Activated naive CD4-positive, alpha-beta T cell treated with anti-CD3 and anti-CD28 coated beads, Interleukin-2, amount 50 U/mL, for 16 hours (primary cell): ENCODE measurements at regions not wholly inside any gene's neighbourhood (a gene's known extent, or its start where the extent isn't known, plus 50 kb on each side); places are given as distances from the start of the nearest gene placed in this dataset.
"Not testable (repeated sequence)": the region's sequence is repeated elsewhere in the genome, so short reads cannot be mapped to it uniquely, and the experiment has no call there.

Experiments used
- DNase-seq: peaks from one replicate; pipeline ENCODE4 v3.0.0-alpha.2; 2020

DNA sequence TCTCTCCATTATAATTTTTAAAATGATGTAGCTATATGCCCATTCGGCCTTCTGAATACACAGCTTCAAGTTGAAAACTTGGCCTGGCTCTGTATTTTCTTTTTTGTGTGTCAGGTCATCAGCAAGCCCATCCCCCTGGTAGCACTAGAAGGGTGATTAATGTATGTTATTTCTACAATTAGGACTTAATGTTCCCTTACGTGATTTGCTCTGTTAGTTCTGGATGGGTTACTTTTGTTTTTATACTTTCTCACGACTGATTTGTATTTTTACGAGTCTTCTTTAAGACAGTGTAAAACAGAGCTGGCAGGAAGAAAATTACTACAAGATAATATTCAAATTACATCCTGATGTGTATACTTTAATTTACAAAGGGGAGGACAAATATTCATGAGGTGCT, 88.4 kb upstream of the RGPD4 start:
- DNase-seq: no peak

DNA sequence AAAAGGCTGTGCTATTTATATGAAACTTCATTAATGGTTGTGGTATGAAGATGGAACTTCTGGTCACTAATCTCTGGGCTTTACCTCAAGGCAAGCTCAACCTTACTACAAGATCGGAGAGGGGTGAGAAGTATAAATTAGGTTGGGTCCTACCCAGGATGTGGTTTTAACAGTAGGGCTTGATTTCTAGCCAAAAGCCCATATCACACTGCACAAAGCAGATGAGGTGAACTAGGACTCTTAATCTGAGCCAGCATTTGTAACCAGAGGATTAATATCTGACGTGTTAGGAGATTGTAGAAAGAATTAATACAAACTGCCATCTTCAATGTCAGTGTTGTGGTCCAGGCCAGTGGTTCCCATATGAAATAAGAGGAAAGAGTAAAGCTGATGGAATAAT, 86.4 kb upstream of the RGPD4 start:
- DNase-seq: no peak

DNA sequence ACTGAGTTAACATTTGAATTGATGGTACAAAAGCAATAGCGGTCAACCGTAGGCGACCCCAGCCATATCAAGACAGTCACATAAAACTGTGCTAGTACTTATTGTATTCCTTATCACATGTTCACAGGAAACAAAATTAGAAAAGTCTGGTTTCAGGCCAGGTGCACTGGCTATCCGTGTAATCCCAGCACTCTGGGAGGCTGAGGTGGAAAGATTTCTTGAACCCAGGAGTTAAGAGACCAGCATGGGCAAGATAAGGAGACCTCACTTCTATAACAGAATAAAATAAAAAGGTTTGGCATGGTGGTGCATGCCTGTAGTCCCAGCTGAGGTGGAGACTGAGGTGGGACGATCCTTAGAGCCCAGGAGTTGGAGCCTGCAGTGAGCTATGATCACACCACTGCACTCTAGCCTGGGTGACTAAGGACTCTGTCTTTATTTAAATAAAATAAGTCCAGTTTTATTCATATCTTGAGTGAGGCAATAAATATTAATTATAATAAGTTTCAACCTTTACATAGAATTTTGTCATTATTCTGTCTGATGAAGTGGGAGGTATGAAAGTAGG, 84.1 kb upstream of the RGPD4 start:
- DNase-seq: no peak

DNA sequence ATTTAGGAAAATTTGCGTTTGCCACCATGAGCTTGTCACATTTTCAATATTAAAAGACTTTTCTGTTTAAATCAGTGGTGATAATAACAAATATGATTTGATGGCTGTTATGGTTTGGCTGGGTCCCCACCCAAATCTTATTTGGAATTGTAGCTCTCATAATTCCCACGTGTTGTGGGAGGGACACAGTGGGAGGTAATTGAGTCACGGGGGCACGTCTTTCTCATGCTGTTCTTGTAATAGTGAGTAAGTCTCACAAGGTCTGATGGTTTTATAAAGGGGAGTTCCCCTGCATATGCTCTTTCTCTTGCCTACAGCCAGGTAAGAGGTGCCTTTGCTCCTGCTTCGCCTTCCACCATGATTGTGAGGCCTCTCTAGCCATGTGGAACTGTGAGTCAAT, 83.4 kb upstream of the RGPD4 start:
- DNase-seq: no peak

- no peak for DNase-seq
Measured at GRCh38 chr2:107745100-107745499, 81.6 kb upstream of the RGPD4 start.

- not testable (repeated sequence) for DNase-seq
Measured at GRCh38 chr2:107746552-107747198, 80.0 kb upstream of the RGPD4 start.

DNA sequence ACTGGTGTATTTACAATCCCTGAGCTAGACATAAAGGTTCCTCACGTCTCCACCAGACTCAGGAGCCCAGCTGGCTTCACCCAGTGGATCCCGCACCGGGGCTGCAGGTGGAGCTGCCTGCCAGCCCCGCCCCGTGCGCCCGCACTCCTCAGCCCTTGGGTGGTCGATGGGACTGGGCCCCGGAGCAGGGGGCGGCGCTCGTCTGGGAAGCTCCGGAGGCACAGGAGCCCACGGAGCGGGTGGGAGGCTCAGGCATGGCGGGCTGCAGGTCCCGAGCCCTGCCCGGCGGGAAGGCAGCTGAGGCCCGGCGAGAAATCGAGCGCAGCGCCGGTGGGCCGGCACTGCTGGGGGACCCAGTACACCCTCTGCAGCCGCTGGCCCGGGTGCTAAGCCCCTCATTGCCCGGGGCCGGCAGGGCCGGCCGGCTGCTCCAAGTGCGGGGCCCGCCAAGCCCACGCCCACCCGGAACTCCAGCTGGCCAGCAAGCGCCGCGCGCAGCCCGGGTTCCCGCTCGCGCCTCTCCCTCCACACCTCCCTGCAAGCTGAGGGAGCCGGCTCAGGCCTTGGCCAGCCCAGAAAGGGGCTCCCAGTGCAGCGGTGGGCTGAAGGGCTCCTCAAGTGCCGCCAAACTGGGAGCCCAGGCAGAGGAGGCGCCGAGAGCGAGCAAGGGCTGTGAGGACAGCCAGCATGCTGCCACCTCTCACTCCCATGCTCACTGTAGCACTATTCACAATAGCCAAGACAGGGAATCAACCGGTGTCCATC, 79.3 kb upstream of the RGPD4 start:
- DNase-seq: not testable (repeated sequence)

- DNase-seq: no peak
Measured at GRCh38 chr2:107747964-107748583, 78.6 kb upstream of the RGPD4 start.

- DNase-seq: no peak
Measured at GRCh38 chr2:107751936-107752335, 74.8 kb upstream of the RGPD4 start.

GRCh38 chr2:107753806-107754205, 72.9 kb upstream of the RGPD4 start:
- DNase-seq: not testable (repeated sequence)

DNA sequence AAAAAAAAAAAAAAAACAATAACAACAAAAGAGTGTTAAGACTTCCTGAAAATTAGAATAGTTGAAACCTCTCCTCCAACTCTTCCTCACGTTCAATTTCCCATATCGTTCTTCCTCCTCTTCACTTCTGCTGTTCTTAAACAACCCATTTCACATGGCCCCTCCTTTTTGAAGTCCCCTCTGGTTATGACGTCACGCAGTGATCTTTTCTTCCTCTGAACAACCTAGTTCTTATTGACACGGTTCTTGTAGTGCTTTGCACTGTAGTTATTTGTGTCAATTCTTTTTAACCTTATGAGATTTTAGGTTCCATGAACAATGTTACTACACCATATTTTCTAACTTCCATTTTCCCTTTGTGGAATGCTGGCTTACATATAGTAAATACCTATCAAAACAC, 69.5 kb upstream of the RGPD4 start:
- DNase-seq: no peak

DNA sequence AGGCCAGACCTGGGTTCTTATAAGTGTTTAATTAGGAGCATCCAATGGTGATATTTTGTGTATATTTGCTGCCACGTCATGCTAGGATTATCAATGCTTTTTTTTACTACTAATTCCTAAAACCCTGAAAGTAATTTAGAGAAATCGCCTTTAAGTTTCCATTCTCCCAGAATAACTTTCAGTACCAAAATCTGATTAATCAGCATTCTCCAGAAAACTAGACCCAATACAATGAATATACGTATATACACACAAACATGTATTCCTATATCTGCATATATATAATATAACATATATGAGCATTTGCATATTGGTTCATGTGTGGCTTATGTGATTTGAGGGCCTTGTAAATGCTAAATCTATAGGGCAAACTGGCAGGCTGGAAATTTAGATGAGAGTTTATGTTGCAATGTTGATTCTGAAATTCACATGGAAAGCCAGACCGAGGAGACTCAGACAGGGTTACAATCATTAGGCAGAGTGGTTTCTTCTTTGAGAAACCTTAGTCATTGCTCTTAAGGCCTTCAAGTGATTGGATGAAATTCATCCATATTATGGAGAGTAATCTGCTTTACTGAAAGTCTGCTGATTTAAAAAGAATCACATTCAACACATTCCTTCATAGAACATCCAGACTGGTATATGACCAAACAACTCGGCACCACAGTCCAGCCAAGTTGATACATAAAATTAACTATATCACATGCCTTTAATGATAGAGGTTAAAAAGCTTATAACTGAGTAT, 65.9 kb upstream of the RGPD4 start:
- no peak for DNase-seq

- no peak for DNase-seq
Measured at GRCh38 chr2:107772353-107772752, 54.3 kb upstream of the RGPD4 start.

- no peak for DNase-seq
Measured at GRCh38 chr2:107775211-107775610, 51.5 kb upstream of the RGPD4 start.

DNA sequence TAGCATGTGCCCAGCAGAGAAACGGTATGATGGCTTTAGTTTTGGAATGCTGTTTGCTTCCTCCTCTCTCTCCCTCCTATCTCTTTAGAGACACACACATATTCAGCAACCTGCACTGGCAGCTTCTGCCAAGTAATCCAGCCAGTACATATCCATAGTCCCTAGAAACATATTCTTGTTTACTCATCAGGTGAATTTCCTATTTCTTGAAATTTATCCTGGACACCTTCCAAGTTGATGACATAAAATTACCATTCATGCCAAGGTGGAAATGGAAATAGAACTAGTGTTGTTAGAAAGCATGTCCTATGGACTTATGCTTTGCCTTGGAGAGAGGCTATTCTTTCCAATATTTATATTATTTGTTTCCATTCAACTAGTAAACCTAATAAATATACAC, 50.9 kb upstream of the RGPD4 start:
- no peak for DNase-seq

DNA sequence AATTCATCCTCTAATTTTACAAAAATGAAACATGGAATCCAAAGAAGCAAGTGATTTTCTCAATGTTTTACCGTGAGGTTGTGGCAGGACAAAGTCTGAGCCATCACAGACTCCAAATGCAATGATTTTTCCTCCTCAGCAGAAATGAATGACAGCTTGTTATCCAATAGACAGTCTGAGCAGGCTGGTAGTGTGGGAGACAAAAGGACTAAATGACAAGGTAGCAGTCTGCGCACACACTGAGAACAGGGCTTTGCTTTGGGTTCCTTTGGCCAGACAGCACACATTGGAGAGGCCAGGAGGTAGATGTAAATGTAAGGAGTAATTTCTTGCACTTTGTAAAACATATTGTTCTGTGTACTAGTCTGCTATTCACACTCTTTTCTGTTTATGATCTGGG, 50.3 kb upstream of the RGPD4 start:
- no peak for DNase-seq
